LNCaP clone FGC (cell line): ENCODE measurements at regions not wholly inside any gene's neighbourhood (a gene's known extent, or its start where the extent isn't known, plus 50 kb on each side); places are given as distances from the start of the nearest gene placed in this dataset.
"Not testable (repeated sequence)": the region's sequence is repeated elsewhere in the genome, so short reads cannot be mapped to it uniquely, and the experiment has no call there.

Experiments used
- DNase-seq: peaks from one replicate; pipeline ENCODE4 v3.0.0-alpha.2; 2011; ENCODE audit warnings: low read depth
- H3K4me3 ChIP-seq: 2 replicates; pipeline ENCODE4 v1.5.1; 2011; ENCODE audit warnings: mild to moderate bottlenecking, low read depth, low read length, control low read depth
- CTCF ChIP-seq: IDR thresholded peaks from 2 replicates; pipeline ENCODE4 v1.5.1; 2012; ENCODE audit warnings: mild to moderate bottlenecking; ENCODE audit not compliant: control insufficient read depth, insufficient read depth; ENCODE audit errors: extremely low read depth

- H3K4me3 ChIP-seq: no peak overlapping the region
- no peak for DNase-seq
- no peak for TF ChIP-seq CTCF
These were observed 548.0 kb downstream of the ETS1 start for GRCh38 chr11:128039140-128040021.

GRCh38 chr11:128036556-128037093 lies 550.7 kb downstream of the ETS1 start:
- TF ChIP-seq CTCF: no peak
- DNase-seq: no peak
- H3K4me3 ChIP-seq: no peak overlapping the region

- H3K4me3 ChIP-seq: no peak overlapping the region
- DNase-seq: no peak
- TF ChIP-seq CTCF: no peak
These were observed 551.4 kb downstream of the ETS1 start for GRCh38 chr11:128036006-128036405.

GRCh38 chr11:128031538-128032134 lies 555.7 kb downstream of the ETS1 start:
- not testable (repeated sequence) for H3K4me3 ChIP-seq
- peak; percentile 27 for DNase-seq
- peak; percentile 92 for TF ChIP-seq CTCF

- TF ChIP-seq CTCF: no peak
- DNase-seq: no peak
- no peak overlapping the region for H3K4me3 ChIP-seq
These were observed 558.1 kb downstream of the ETS1 start for GRCh38 chr11:128029219-128029722.

GRCh38 chr11:128026596-128026995 lies 560.8 kb downstream of the ETS1 start:
- no peak for TF ChIP-seq CTCF
- H3K4me3 ChIP-seq: no peak overlapping the region
- no peak for DNase-seq
